Body of pancreas (tissue), 4 donors: ENCODE measurements at regions not wholly inside any gene's neighbourhood (a gene's known extent, or its start where the extent isn't known, plus 50 kb on each side); places are given as distances from the start of the nearest gene placed in this dataset.

ENCODE experiments used
- CTCF ChIP-seq, 7 experiments: fragments of 450-650 bp in 4 of 7; fragments of 200-600 bp in 3 of 7; sonication (generic) in 3 of 7; IDR thresholded peaks; one replicate each; pipeline ENCODE4 v1.5.1; 2016 to 2019; ENCODE audit warnings: antibody characterized with exemption in 7 of 7
- POLR2A ChIP-seq, 3 donors: fragments of 450-650 bp; IDR thresholded peaks; one replicate each; pipeline ENCODE4 v1.6.1; 2016; ENCODE audit warnings: antibody characterized with exemption in 3 of 3, mild to moderate bottlenecking in 2 of 3

GRCh38 chr16:86342161-86342834 is 168.0 kb upstream of the FOXF1 start:
- TF ChIP-seq CTCF (IDR thresholded peaks at IDR 0.05): no peak
- no peak for TF ChIP-seq POLR2A (IDR thresholded peaks at IDR 0.05)
